H1 (cell line): ENCODE measurements at regions not wholly inside any gene's neighbourhood (a gene's known extent, or its start where the extent isn't known, plus 50 kb on each side); places are given as distances from the start of the nearest gene placed in this dataset.

Experiments used
- CTCF ChIA-PET: fragments of 300-600 bp; sonication (Branson Sonifier 250); formaldehyde crosslinking; loops from one replicate; lab custom pipeline; 2021; ENCODE audit not compliant: partially characterized antibody; lab: Charles Lee
- POLR2A ChIA-PET: fragments of 300-600 bp; sonication (Branson Sonifier 250); formaldehyde crosslinking; loops from one replicate; lab custom pipeline; 2021; ENCODE audit warnings: inconsistent platforms; ENCODE audit not compliant: partially characterized antibody; lab: Charles Lee
- DNase-seq, 2 experiments: peaks; one replicate each; pipeline versions ENCODE4 v3.0.0 to v3.0.0-alpha.2; 2010 to 2022; ENCODE audit warnings: low spot score in 2 of 2, low read depth in 1 of 2, mixed read lengths in 1 of 2
- FAIRE-seq: peaks from 2 replicates; lab custom pipeline; 2011; peaks lifted over from hg19 to GRCh38; lab: Jason Lieb, UNC
- H2AFZ ChIP-seq: 2 replicates; pipeline ENCODE4 v1.8.1; 2012; ENCODE audit warnings: low read length, inconsistent platforms
- H2AK5ac ChIP-seq: 2 replicates; pipeline ENCODE4 v1.6.1; 2013; ENCODE audit warnings: low read depth, low read length
- H2BK120ac ChIP-seq: replicated peaks from 2 replicates; pipeline ENCODE3; 2013; ENCODE audit warnings: low read depth, low read length, inconsistent platforms
- H2BK12ac ChIP-seq: 2 replicates; pipeline ENCODE4 v1.6.1; 2013; ENCODE audit warnings: low read depth, low read length
- H2BK15ac ChIP-seq: 2 replicates; pipeline ENCODE4 v1.6.1; 2013; ENCODE audit warnings: low read length
- H2BK20ac ChIP-seq: 2 replicates; pipeline ENCODE4 v1.6.1; 2013; ENCODE audit warnings: low read length
- H2BK5ac ChIP-seq: 2 replicates; pipeline ENCODE4 v1.6.1; 2013; ENCODE audit warnings: low read depth, low read length
- H3K14ac ChIP-seq: 2 replicates; pipeline ENCODE4 v1.6.1; 2013; ENCODE audit warnings: inconsistent platforms; ENCODE audit not compliant: insufficient read length
- H3K18ac ChIP-seq: 2 replicates; pipeline ENCODE4 v1.6.1; 2013; ENCODE audit warnings: low read length; ENCODE audit errors: extremely low read depth
- H3K23ac ChIP-seq: 2 replicates; pipeline ENCODE4 v1.6.1; 2013; ENCODE audit warnings: inconsistent platforms; ENCODE audit not compliant: insufficient read length
- H3K23me2 ChIP-seq: 2 replicates; pipeline ENCODE4 v1.6.1; 2013; ENCODE audit warnings: low read depth, low read length
- H3K27ac ChIP-seq: 2 replicates; pipeline ENCODE4 v1.6.1; 2011; ENCODE audit warnings: low read depth, low read length, inconsistent platforms
- H3K27me3 ChIP-seq, 4 experiments: replicated peaks in 1 of 4; 1 replicate in 1 of 4; 2 replicates in 3 of 4; pipeline versions ENCODE4 v1.6.1 to v1.8.1; 2011 to 2013; ENCODE audit warnings: low read length in 3 of 4, mild to moderate bottlenecking in 3 of 4, inconsistent platforms in 2 of 4, mixed read lengths in 2 of 4, moderate library complexity in 1 of 4; ENCODE audit not compliant: control insufficient read depth in 3 of 4, insufficient read depth in 3 of 4; ENCODE audit errors: extremely low read depth in 1 of 4
- H3K36me3 ChIP-seq, 4 experiments: 2 replicates each; pipeline versions ENCODE4 v1.6.1 to v1.8.1; 2011 to 2013; ENCODE audit warnings: mild to moderate bottlenecking in 4 of 4, low read length in 3 of 4, moderate library complexity in 2 of 4, control low read depth in 1 of 4, inconsistent platforms in 1 of 4; ENCODE audit not compliant: insufficient read depth in 4 of 4, control insufficient read depth in 2 of 4
- H3K4ac ChIP-seq: replicated peaks from 2 replicates; pipeline ENCODE3; 2013; ENCODE audit warnings: low read length, low read depth, mixed read lengths, inconsistent platforms; ENCODE audit not compliant: insufficient read length
- H3K4me1 ChIP-seq, 4 experiments: replicated peaks in 1 of 4; 1 replicate in 1 of 4; 2 replicates in 3 of 4; pipeline versions ENCODE4 v1.6.1 to v1.8.1; 2011 to 2013; ENCODE audit warnings: low read length in 3 of 4, inconsistent platforms in 2 of 4, mixed read lengths in 1 of 4; ENCODE audit not compliant: insufficient read depth in 4 of 4, control insufficient read depth in 3 of 4
- H3K4me2 ChIP-seq, 2 experiments: 2 replicates each; pipeline versions ENCODE4 v1.6.1 to v1.8.1; 2011 to 2013; ENCODE audit warnings: low read depth in 2 of 2, low read length in 2 of 2, control low read depth in 1 of 2, inconsistent platforms in 1 of 2, mild to moderate bottlenecking in 1 of 2; ENCODE audit not compliant: insufficient read depth in 1 of 2
- H3K4me3 ChIP-seq, 4 experiments: fragments of 200-600, 300-600 bp in 1 of 4; sonication (generic), shearing (Covaris generic), sonication (Bioruptor Twin) in 1 of 4; 2 replicates each; pipeline versions ENCODE4 v1.5.1 to v1.8.1; 2011 to 2016; ENCODE audit warnings: low read length in 4 of 4, low read depth in 3 of 4, control low read depth in 2 of 4, inconsistent platforms in 2 of 4, mild to moderate bottlenecking in 2 of 4, mixed read lengths in 1 of 4, moderate library complexity in 1 of 4; ENCODE audit not compliant: insufficient read depth in 2 of 4; ENCODE audit errors: extremely low read depth in 1 of 4
- H3K56ac ChIP-seq: replicated peaks from 2 replicates; pipeline ENCODE3; 2013; ENCODE audit warnings: low read depth, mild to moderate bottlenecking, mixed read lengths, low read length, inconsistent platforms; ENCODE audit not compliant: insufficient read length
- H3K79me1 ChIP-seq: 2 replicates; pipeline ENCODE4 v1.6.1; 2013; ENCODE audit warnings: low read depth, low read length, control low read depth
- H3K79me2 ChIP-seq, 2 experiments: 2 replicates each; pipeline versions ENCODE4 v1.6.1 to v1.8.1; 2012 to 2013; ENCODE audit warnings: low read length in 2 of 2, mild to moderate bottlenecking in 2 of 2, inconsistent platforms in 1 of 2; ENCODE audit not compliant: insufficient read depth in 2 of 2, control insufficient read depth in 1 of 2
- H3K9ac ChIP-seq, 4 experiments: replicated peaks in 1 of 4; 1 replicate in 1 of 4; 2 replicates in 3 of 4; pipeline versions ENCODE4 v1.6.1 to v1.8.1; 2011 to 2013; ENCODE audit warnings: low read depth in 3 of 4, low read length in 3 of 4, control low read depth in 2 of 4, mild to moderate bottlenecking in 2 of 4, moderate library complexity in 2 of 4, inconsistent platforms in 1 of 4; ENCODE audit errors: extremely low read depth in 1 of 4
- H3K9me3 ChIP-seq, 2 experiments: 2 replicates each; pipeline versions ENCODE4 v1.6.1 to v1.8.1; 2012 to 2013; ENCODE audit warnings: mild to moderate bottlenecking in 2 of 2, moderate library complexity in 2 of 2, control low read depth in 1 of 2, inconsistent platforms in 1 of 2, low read depth in 1 of 2, low read length in 1 of 2, mixed read lengths in 1 of 2; ENCODE audit not compliant: insufficient read depth in 2 of 2
- H4K20me1 ChIP-seq, 2 experiments: replicated peaks in 1 of 2; 2 replicates each; pipeline versions ENCODE3 to v1.8.1; 2011 to 2013; ENCODE audit warnings: inconsistent platforms in 2 of 2, low read length in 2 of 2, mild to moderate bottlenecking in 1 of 2; ENCODE audit not compliant: insufficient read depth in 2 of 2, control insufficient read depth in 1 of 2
- H4K5ac ChIP-seq: 2 replicates; pipeline ENCODE4 v1.6.1; 2013; ENCODE audit warnings: low read length, low read depth, mixed read lengths, inconsistent platforms; ENCODE audit not compliant: insufficient read length
- H4K8ac ChIP-seq: 2 replicates; pipeline ENCODE4 v1.8.0; 2013; ENCODE audit warnings: mild to moderate bottlenecking, moderate library complexity, low read length, inconsistent platforms; ENCODE audit not compliant: insufficient read depth; ENCODE audit errors: extremely low read depth
- H4K91ac ChIP-seq: replicated peaks from 2 replicates; pipeline ENCODE3; 2013; ENCODE audit warnings: low read length, mixed read lengths, inconsistent platforms; ENCODE audit not compliant: insufficient read length
- CEBPB ChIP-seq: IDR thresholded peaks from 2 replicates; pipeline ENCODE4 v1.6.1; 2012; ENCODE audit warnings: low read depth, low read length
- SP4 ChIP-seq: IDR thresholded peaks from 2 replicates; pipeline ENCODE4 v1.6.1; 2012; ENCODE audit warnings: low read length, inconsistent platforms
- WGBS, 2 experiments: shearing (Covaris generic) in 1 of 2; methylation state at CpG; one replicate each; pipeline versions ENCODE4 v1.1.6 to v1.1.7; 2013 to 2015; ENCODE audit warnings: low lambda C conversion rate in 2 of 2, mixed read lengths in 2 of 2, inconsistent platforms in 1 of 2, low coverage in 1 of 2, missing lambda C conversion rate in 1 of 2; ENCODE audit not compliant: insufficient replicate concordance in 2 of 2, insufficient coverage in 1 of 2, insufficient read length in 1 of 2; ENCODE audit errors: extremely low coverage in 1 of 2, missing lambda C conversion rate in 1 of 2; 5-methylcytosine and 5-hydroxymethylcytosine counted together

DNA sequence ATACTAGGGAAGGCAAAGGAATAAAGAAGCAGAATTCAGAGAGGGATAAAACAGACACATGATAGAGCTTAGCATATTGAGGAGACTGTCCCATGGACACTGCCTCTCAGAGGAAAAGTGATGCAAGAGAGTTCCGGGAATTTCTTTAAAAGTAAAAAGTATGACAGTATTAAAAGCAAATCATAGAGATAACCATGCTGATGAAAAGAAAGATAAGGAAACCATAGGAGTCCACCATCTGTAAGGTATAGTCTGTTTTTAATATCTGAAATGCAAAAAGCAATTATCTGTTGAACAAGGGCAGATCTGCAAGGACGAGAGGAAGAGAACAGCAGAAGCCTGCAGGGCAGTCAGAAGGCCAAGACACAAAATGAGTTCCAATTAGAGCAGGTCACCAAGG is 495.9 kb upstream of the GOLIM4 start:
- no peak overlapping the region for H2BK20ac ChIP-seq
- H4K20me1 ChIP-seq: no peaks in the 10 kb centered on the region
- no peak overlapping the region for H2BK120ac ChIP-seq
- no peak overlapping the region for H2BK15ac ChIP-seq
- no peak overlapping the region for H4K5ac ChIP-seq
- no peaks in the 10 kb centered on the region for H3K23me2 ChIP-seq
- H3K27ac ChIP-seq: no peak overlapping the region
- no peaks in the 10 kb centered on the region for H3K36me3 ChIP-seq
- no peak overlapping the region for H3K4ac ChIP-seq
- H2BK5ac ChIP-seq: no peak overlapping the region
- no peaks in the 10 kb centered on the region for H3K9me3 ChIP-seq
- no peak for TF ChIP-seq SP4
- 0 out of 2 replicates have a peak, but pooled peaks have one; percentile 11 for TF ChIP-seq CEBPB
- no peak overlapping the region for H3K18ac ChIP-seq
- no peak overlapping the region for H3K4me2 ChIP-seq
- no peak overlapping the region for H3K56ac ChIP-seq
- H3K23ac ChIP-seq: no peak overlapping the region
- H2BK12ac ChIP-seq: no peak overlapping the region
- no peak overlapping the region for H2AK5ac ChIP-seq
- ChIA-PET POLR2A (interaction anchor here (0.6 kb wide), 1 partner anchor 23 kb away, joined by 3 read pairs; no protein-coding TSS in a partner anchor), CTCF (interaction anchor here (1.5 to 3.6 kb wide), 2 partner anchors 29 to 80 kb away, joined by 5 to 19 read pairs; no protein-coding TSS in a partner anchor)
- H4K91ac ChIP-seq: no peak overlapping the region
- H3K14ac ChIP-seq: no peak overlapping the region
- no peaks in the 10 kb centered on the region; a peak in 1 of 7 replicates for H3K4me1 ChIP-seq
- FAIRE-seq (no peak), DNase-seq (no peak)
- H3K4me3 ChIP-seq: no peak overlapping the region
- H3K79me1 ChIP-seq: no peaks in the 10 kb centered on the region
- H2AFZ ChIP-seq: no peak overlapping the region
- H3K9ac ChIP-seq: no peak overlapping the region
- H3K27me3 ChIP-seq: no peaks in the 10 kb centered on the region
- 91% methylated on average over 2 of the region's 2 CpGs; no CpG with 5 or more reads in 1 of the 2 experiments for WGBS, 2 experiments
- H4K8ac ChIP-seq: no peak overlapping the region
- H3K79me2 ChIP-seq: no peaks in the 10 kb centered on the region
